ENCODE measurements at regions not wholly inside any gene's neighbourhood (a gene's known extent, or its start where the extent isn't known, plus 50 kb on each side); places are given as distances from the start of the nearest gene placed in this dataset.

- intact Hi-C loops (cut with DNase I) = no loop called here
Observed at GRCh38 chr1:55893155-55893554, 678.0 kb upstream of the USP24 start.

GRCh38 chr1:55888685-55889317 is 673.6 kb upstream of the USP24 start:
- Histone ChIP-seq H3K27me3 (no peaks in the 10 kb centered on the region), H3K9me3 (peaks cover 0 to 11% (median 0%) of the 10 kb centered on the region in 3 donors), H3K27ac (no peak overlapping the region), H3K36me3 (no peaks in the 10 kb centered on the region), H3K4me3 (no peak overlapping the region), H3K4me1 (peaks cover 0 to 14% (median 0%) of the 10 kb centered on the region in 3 donors)
- WGBS, 2 donors = 97 to 98% methylated on average over 3 of the region's 3 CpGs
- no peak for TF ChIP-seq CTCF (IDR thresholded peaks at IDR 0.05)
- no peak for TF ChIP-seq POLR2A (IDR thresholded peaks at IDR 0.05)
- DNase-seq = no peak
- intact Hi-C loops (cut with DNase I) = no loop called here

More at GRCh38 chr1:55893155-55893554, 678.0 kb upstream of the USP24 start:
- peak in 1 of 6 experiments; percentile 46 for TF ChIP-seq CTCF (IDR thresholded peaks at IDR 0.05)
- no peak for TF ChIP-seq POLR2A (IDR thresholded peaks at IDR 0.05)
- 20 to 31% methylated on average over 2 of the region's 2 CpGs for WGBS, 2 donors
- Histone ChIP-seq H3K4me1 (no peaks in the 10 kb centered on the region), H3K36me3 (no peaks in the 10 kb centered on the region), H3K9me3 (peaks cover 0 to 11% (median 0%) of the 10 kb centered on the region in 3 donors), H3K27me3 (no peaks in the 10 kb centered on the region), H3K4me3 (no peak overlapping the region), H3K27ac (no peak overlapping the region)
- no peak for DNase-seq

GRCh38 chr1:55886856-55887712 is 671.9 kb upstream of the USP24 start:
- Histone ChIP-seq H3K27me3 (no peaks in the 10 kb centered on the region), H3K4me1 (peaks cover 0 to 14% (median 0%) of the 10 kb centered on the region in 3 donors), H3K36me3 (no peaks in the 10 kb centered on the region), H3K4me3 (no peak overlapping the region), H3K9me3 (no peaks in the 10 kb centered on the region), H3K27ac (no peak overlapping the region)
- no peak for TF ChIP-seq POLR2A (IDR thresholded peaks at IDR 0.05)
- no peak for TF ChIP-seq CTCF (IDR thresholded peaks at IDR 0.05)
- DNase-seq = no peak
- intact Hi-C loops (cut with DNase I) = no loop called here
- WGBS, 2 donors = 49 to 65% methylated on average over 3 to 4 of the region's 4 CpGs

GRCh38 chr1:55885619-55886018 is 670.5 kb upstream of the USP24 start:
- intact Hi-C loops (cut with DNase I) = no loop called here
- 63 to 85% methylated on average over 2 of the region's 2 CpGs for WGBS, 2 donors
- no peak overlapping the region for H3K4me3 ChIP-seq
- H3K27ac ChIP-seq = no peak overlapping the region
- H3K27me3 ChIP-seq = no peaks in the 10 kb centered on the region
- no peaks in the 10 kb centered on the region for H3K36me3 ChIP-seq
- DNase-seq = no peak
- TF ChIP-seq POLR2A (IDR thresholded peaks at IDR 0.05) = no peak
- no peak for TF ChIP-seq CTCF (IDR thresholded peaks at IDR 0.05)
- H3K4me1 ChIP-seq = peaks cover 0 to 14% (median 0%) of the 10 kb centered on the region in 3 donors
- no peaks in the 10 kb centered on the region for H3K9me3 ChIP-seq

GRCh38 chr1:55882931-55883330 is 667.8 kb upstream of the USP24 start:
- Histone ChIP-seq H3K4me3 (no peak overlapping the region), H3K9me3 (no peaks in the 10 kb centered on the region), H3K36me3 (no peaks in the 10 kb centered on the region), H3K27me3 (no peaks in the 10 kb centered on the region), H3K4me1 (peaks cover 0 to 14% (median 0%) of the 10 kb centered on the region in 3 donors), H3K27ac (no peak overlapping the region)
- no peak for DNase-seq
- WGBS, 2 donors = 80 to 83% methylated on average over 6 of the region's 6 CpGs
- intact Hi-C loops (cut with DNase I) = no loop called here
- no peak for TF ChIP-seq CTCF (IDR thresholded peaks at IDR 0.05)
- no peak for TF ChIP-seq POLR2A (IDR thresholded peaks at IDR 0.05)
